Neural crest cell (in vitro differentiated cells): ENCODE measurements at regions not wholly inside any gene's neighbourhood (a gene's known extent, or its start where the extent isn't known, plus 50 kb on each side); places are given as distances from the start of the nearest gene placed in this dataset.

Source experiments
- DNase-seq: peaks from one replicate; pipeline ENCODE4 v3.0.0; 2021; ENCODE audit warnings: low read depth, mixed read lengths, low spot score
- H3K27ac Mint-ChIP-seq: one replicate; pipeline ENCODE4 v1.8.0; 2021; ENCODE audit warnings: mild to moderate bottlenecking, mixed read lengths; ENCODE audit not compliant: unreplicated experiment
- H3K27me3 Mint-ChIP-seq: 2 replicates; pipeline ENCODE4 v1.8.0; 2021; ENCODE audit warnings: low read depth, mild to moderate bottlenecking, mixed read lengths
- H3K36me3 Mint-ChIP-seq: 2 replicates; pipeline ENCODE4 v1.8.0; 2021; ENCODE audit warnings: low read depth, mild to moderate bottlenecking, mixed read lengths
- H3K4me1 Mint-ChIP-seq: 2 replicates; pipeline ENCODE4 v1.8.0; 2021; ENCODE audit warnings: mixed read lengths
- H3K4me3 Mint-ChIP-seq: one replicate; pipeline ENCODE4 v1.8.0; 2021; ENCODE audit warnings: mild to moderate bottlenecking, mixed read lengths
- H3K9me3 Mint-ChIP-seq: 2 replicates; pipeline ENCODE4 v1.8.0; 2021; ENCODE audit warnings: mixed read lengths
- CTCF ChIP-seq: fragments of 200-600 bp; sonication (generic); conservative IDR thresholded peaks from 2 replicates; pipeline ENCODE4 v1.5.0; 2021; ENCODE audit warnings: antibody characterized with exemption, mild to moderate bottlenecking

- Mint-ChIP-seq H3K27me3 (peaks cover 11% of the 10 kb centered on the region), H3K36me3 (no peaks in the 10 kb centered on the region), H3K27ac (no peak overlapping the region), H3K9me3 (peaks cover 4% of the 10 kb centered on the region), H3K4me3 (no peak overlapping the region), H3K4me1 (peaks cover 4% of the 10 kb centered on the region)
- DNase-seq: no peak
- no peak for TF ChIP-seq CTCF
Measured at GRCh38 chr6:153183925-153184324, 52.8 kb upstream of the RGS17 start.
